Breast epithelium (tissue), 3 donors: ENCODE measurements at regions not wholly inside any gene's neighbourhood (a gene's known extent, or its start where the extent isn't known, plus 50 kb on each side); places are given as distances from the start of the nearest gene placed in this dataset.

Experiments
- POLR2A ChIP-seq: fragments of 450-650 bp; IDR thresholded peaks from one replicate; pipeline ENCODE4 v1.6.1; 2016; ENCODE audit warnings: antibody characterized with exemption, mild to moderate bottlenecking, moderate library complexity
- POLR2AphosphoS5 ChIP-seq, 3 donors: sonication (generic); formaldehyde crosslinking; IDR thresholded peaks; one replicate each; pipeline ENCODE4 v1.6.1; 2017; ENCODE audit warnings: antibody characterized with exemption in 3 of 3
- TF ChIP-seq, protein P1 (sequence below), 3 donors: fragments of 450-650 bp; IDR thresholded peaks; one replicate each; pipeline ENCODE4 v1.5.1; 2016 to 2017; ENCODE audit warnings: antibody characterized with exemption in 3 of 3, mild to moderate bottlenecking in 3 of 3, moderate library complexity in 3 of 3

DNA sequence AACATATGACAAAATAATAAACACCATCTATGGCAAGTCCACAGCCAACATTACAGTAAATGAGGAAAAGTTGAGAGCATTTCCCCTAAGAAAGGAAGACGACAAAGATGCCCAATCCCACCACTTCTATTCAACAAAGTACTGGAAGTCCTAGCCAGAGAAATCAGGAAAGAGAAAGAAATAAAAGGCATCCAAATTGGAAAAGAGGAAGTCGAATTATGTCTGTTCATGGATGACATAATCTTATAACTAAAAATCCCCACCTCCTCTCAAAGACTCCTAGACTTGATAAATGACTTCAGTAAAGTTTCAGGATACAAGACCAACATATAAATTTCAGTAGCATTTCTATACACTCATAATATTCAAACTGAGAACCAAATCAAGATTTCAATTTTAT is 288.5 kb upstream of the POT1 start:
- TF ChIP-seq, protein P1, sequence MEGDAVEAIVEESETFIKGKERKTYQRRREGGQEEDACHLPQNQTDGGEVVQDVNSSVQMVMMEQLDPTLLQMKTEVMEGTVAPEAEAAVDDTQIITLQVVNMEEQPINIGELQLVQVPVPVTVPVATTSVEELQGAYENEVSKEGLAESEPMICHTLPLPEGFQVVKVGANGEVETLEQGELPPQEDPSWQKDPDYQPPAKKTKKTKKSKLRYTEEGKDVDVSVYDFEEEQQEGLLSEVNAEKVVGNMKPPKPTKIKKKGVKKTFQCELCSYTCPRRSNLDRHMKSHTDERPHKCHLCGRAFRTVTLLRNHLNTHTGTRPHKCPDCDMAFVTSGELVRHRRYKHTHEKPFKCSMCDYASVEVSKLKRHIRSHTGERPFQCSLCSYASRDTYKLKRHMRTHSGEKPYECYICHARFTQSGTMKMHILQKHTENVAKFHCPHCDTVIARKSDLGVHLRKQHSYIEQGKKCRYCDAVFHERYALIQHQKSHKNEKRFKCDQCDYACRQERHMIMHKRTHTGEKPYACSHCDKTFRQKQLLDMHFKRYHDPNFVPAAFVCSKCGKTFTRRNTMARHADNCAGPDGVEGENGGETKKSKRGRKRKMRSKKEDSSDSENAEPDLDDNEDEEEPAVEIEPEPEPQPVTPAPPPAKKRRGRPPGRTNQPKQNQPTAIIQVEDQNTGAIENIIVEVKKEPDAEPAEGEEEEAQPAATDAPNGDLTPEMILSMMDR (IDR thresholded peaks at IDR 0.05) = no peak
- no peak for TF ChIP-seq POLR2A
- no peak for TF ChIP-seq POLR2AphosphoS5 (IDR thresholded peaks at IDR 0.05)
